Natural killer cell (primary cell): ENCODE measurements at regions not wholly inside any gene's neighbourhood (a gene's known extent, or its start where the extent isn't known, plus 50 kb on each side); places are given as distances from the start of the nearest gene placed in this dataset.

Experiments
- ATAC-seq, 3 donors: fragments of 150-1000 bp in 2 of 3; fragments of 200-7000 bp in 1 of 3; cut with Tn5 transposase; 1 replicate in 1 of 3; 2 replicates in 2 of 3; pipeline ENCODE4 v1.10.0; 2021; ENCODE audit warnings: mild to moderate bottlenecking in 2 of 3, moderate library complexity in 2 of 3
- DNase-seq, 2 donors: peaks; one replicate each; pipeline versions ENCODE4 v3.0.0 to v3.0.0-alpha.2; 2013 to 2021; ENCODE audit warnings: mixed read lengths in 1 of 2
- H3K27ac ChIP-seq: one replicate; pipeline ENCODE4 v1.5.1; 2013; ENCODE audit warnings: mild to moderate bottlenecking, low read length
- H3K27me3 ChIP-seq: one replicate; pipeline ENCODE4 v1.6.1; 2013; ENCODE audit warnings: low read length; ENCODE audit not compliant: control insufficient read depth, insufficient read depth
- H3K36me3 ChIP-seq: one replicate; pipeline ENCODE4 v1.6.1; 2013; ENCODE audit warnings: low read length; ENCODE audit not compliant: control insufficient read depth, insufficient read depth
- H3K4me1 ChIP-seq: one replicate; pipeline ENCODE4 v1.6.1; 2013; ENCODE audit warnings: low read length; ENCODE audit not compliant: control insufficient read depth, insufficient read depth
- H3K4me3 ChIP-seq: one replicate; pipeline ENCODE4 v1.5.1; 2013; ENCODE audit warnings: low read length
- H3K9me3 ChIP-seq: one replicate; pipeline ENCODE4 v1.6.1; 2013; ENCODE audit warnings: low read length; ENCODE audit not compliant: control insufficient read depth, insufficient read depth
- H3K27ac Mint-ChIP-seq, 2 donors: one replicate each; pipeline ENCODE4 v1.8.0; 2022; ENCODE audit warnings: mild to moderate bottlenecking in 2 of 2, mixed read lengths in 2 of 2, moderate library complexity in 1 of 2
- H3K27me3 Mint-ChIP-seq, 2 donors: one replicate each; pipeline ENCODE4 v1.8.0; 2022; ENCODE audit warnings: low read depth in 2 of 2, mixed read lengths in 2 of 2
- H3K36me3 Mint-ChIP-seq: one replicate; pipeline ENCODE4 v1.8.0; 2022; ENCODE audit warnings: mixed read lengths
- H3K4me1 Mint-ChIP-seq, 2 donors: one replicate each; pipeline ENCODE4 v1.8.0; 2022; ENCODE audit warnings: mixed read lengths in 2 of 2
- H3K4me3 Mint-ChIP-seq: one replicate; pipeline ENCODE4 v1.8.0; 2022; ENCODE audit warnings: mild to moderate bottlenecking, moderate library complexity, mixed read lengths
- H3K9me3 Mint-ChIP-seq, 2 donors: one replicate each; pipeline ENCODE4 v1.8.0; 2022; ENCODE audit warnings: mixed read lengths in 2 of 2
- CTCF ChIP-seq: fragments of 200-600 bp; IDR thresholded peaks from one replicate; pipeline ENCODE4 v1.8.0; 2022; ENCODE audit warnings: antibody characterized with exemption
- WGBS: methylation state at CpG from one replicate; pipeline ENCODE4 v1.1.7; 2013; ENCODE audit warnings: missing lambda C conversion rate; ENCODE audit not compliant: insufficient coverage; 5-methylcytosine and 5-hydroxymethylcytosine counted together
- intact Hi-C: fragments of 100-400 bp; cut with micrococcal nuclease; formaldehyde crosslinking; loops from one replicate; pipeline ENCODE4 v1.14.2; 2022

GRCh38 chr6:95145457-95145856 is 431.9 kb upstream of the MANEA start:
- no peak for TF ChIP-seq CTCF
- H3K27me3 Mint-ChIP-seq, result no peaks in the 10 kb centered on the region
- peaks cover 6 to 9% of the 10 kb centered on the region in 2 donors for H3K9me3 Mint-ChIP-seq
- intact Hi-C loops, result no loop called here
- no peaks in the 10 kb centered on the region for H3K9me3 ChIP-seq
- no peak overlapping the region for H3K4me3 Mint-ChIP-seq
- H3K27me3 ChIP-seq, result no peaks in the 10 kb centered on the region
- DNase-seq (no peak), ATAC-seq (no peak)
- H3K4me1 Mint-ChIP-seq, result no peaks in the 10 kb centered on the region
- H3K36me3 Mint-ChIP-seq, result no peaks in the 10 kb centered on the region
- no peaks in the 10 kb centered on the region for H3K36me3 ChIP-seq
- H3K27ac Mint-ChIP-seq, result no peak overlapping the region
- whole genome bisulfite sequencing, result no CpG with 5 or more reads among the region's 1 CpG
- H3K27ac ChIP-seq, result no peak overlapping the region
- H3K4me3 ChIP-seq, result no peak overlapping the region
- H3K4me1 ChIP-seq, result no peaks in the 10 kb centered on the region

DNA sequence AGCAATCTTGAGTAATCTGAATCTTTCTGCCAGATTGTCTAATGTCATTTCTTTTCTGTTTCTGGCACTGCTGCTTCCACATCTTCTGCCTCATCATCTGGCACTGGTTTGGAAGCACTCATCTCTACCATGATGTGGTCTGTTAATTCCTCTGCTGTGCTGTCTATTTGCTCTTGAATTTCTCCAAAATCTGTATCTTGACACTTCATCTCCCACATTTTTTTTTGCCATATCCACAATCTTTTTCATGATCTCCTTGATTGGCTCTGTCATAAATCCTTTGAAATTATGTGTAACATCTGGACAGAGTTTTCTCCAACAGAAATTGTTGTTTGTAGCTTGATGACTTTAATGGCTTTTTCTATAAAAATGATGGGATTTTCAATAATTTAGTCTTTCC is 417.8 kb upstream of the MANEA start:
- Mint-ChIP-seq H3K9me3 (peaks cover 3 to 8% of the 10 kb centered on the region in 2 donors), H3K36me3 (no peaks in the 10 kb centered on the region), H3K27me3 (no peaks in the 10 kb centered on the region), H3K4me3 (no peak overlapping the region), H3K4me1 (no peaks in the 10 kb centered on the region), H3K27ac (no peak overlapping the region)
- intact Hi-C loops, result no loop called here
- no peaks in the 10 kb centered on the region for H3K4me1 ChIP-seq
- TF ChIP-seq CTCF, result no peak
- no peak overlapping the region for H3K4me3 ChIP-seq
- H3K27me3 ChIP-seq, result no peaks in the 10 kb centered on the region
- no peak for ATAC-seq
- H3K9me3 ChIP-seq, result no peaks in the 10 kb centered on the region
- H3K27ac ChIP-seq, result no peak overlapping the region
- no peak for DNase-seq
- no peaks in the 10 kb centered on the region for H3K36me3 ChIP-seq

DNA sequence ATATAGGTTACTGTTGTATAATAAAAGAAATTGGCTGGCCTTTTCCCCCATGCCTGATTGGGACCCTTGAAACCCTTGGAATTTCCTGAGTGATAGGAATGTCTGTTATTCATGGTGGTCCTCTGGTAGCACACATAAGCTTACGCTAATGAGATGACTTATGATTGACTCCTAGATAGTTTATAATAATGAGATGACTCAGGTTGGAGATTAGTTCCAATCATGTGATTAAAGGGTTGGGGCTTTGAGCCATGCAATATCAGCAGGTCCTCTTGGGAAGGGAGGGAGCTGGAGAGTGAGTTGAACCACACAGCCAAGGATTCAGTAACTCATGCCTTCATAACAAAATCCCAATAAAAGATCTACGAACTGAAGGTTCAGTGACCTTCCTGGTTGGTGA is 407.6 kb upstream of the MANEA start:
- Mint-ChIP-seq H3K9me3 (peaks cover 0 to 1% of the 10 kb centered on the region in 2 donors), H3K27me3 (no peaks in the 10 kb centered on the region), H3K4me1 (no peaks in the 10 kb centered on the region), H3K4me3 (no peak overlapping the region), H3K36me3 (no peaks in the 10 kb centered on the region), H3K27ac (no peak overlapping the region)
- no peak for TF ChIP-seq CTCF
- 76% methylated on average over 1 of the region's 2 CpGs for WGBS
- no peak for DNase-seq
- Histone ChIP-seq H3K27me3 (no peaks in the 10 kb centered on the region), H3K36me3 (no peaks in the 10 kb centered on the region), H3K9me3 (no peaks in the 10 kb centered on the region), H3K27ac (no peak overlapping the region), H3K4me1 (no peaks in the 10 kb centered on the region), H3K4me3 (no peak overlapping the region)
- no peak for ATAC-seq
- intact Hi-C loops, result no loop called here

GRCh38 chr6:95175927-95176675 is 401.2 kb upstream of the MANEA start:
- no peaks in the 10 kb centered on the region for H3K36me3 ChIP-seq
- H3K27ac Mint-ChIP-seq, result no peak overlapping the region

More at GRCh38 chr6:95175927-95176675, 401.2 kb upstream of the MANEA start:
- H3K36me3 Mint-ChIP-seq, result no peaks in the 10 kb centered on the region
- no peak for TF ChIP-seq CTCF
- Histone ChIP-seq H3K9me3 (no peaks in the 10 kb centered on the region), H3K27ac (no peak overlapping the region), H3K4me3 (no peak overlapping the region), H3K4me1 (no peaks in the 10 kb centered on the region), H3K27me3 (no peaks in the 10 kb centered on the region)
- H3K9me3 Mint-ChIP-seq, result peaks cover 0 to 5% of the 10 kb centered on the region in 2 donors
- H3K27me3 Mint-ChIP-seq, result no peaks in the 10 kb centered on the region
- no peaks in the 10 kb centered on the region for H3K4me1 Mint-ChIP-seq
- no peak overlapping the region for H3K4me3 Mint-ChIP-seq
- ATAC-seq (no peak), DNase-seq (no peak)
- intact Hi-C loops, result no loop called here
- 82% methylated on average over 4 of the region's 4 CpGs for WGBS
